GM19468 (cell line): ENCODE measurements at regions not wholly inside any gene's neighbourhood (a gene's known extent, or its start where the extent isn't known, plus 50 kb on each side); places are given as distances from the start of the nearest gene placed in this dataset.
"Not testable (repeated sequence)": the region's sequence is repeated elsewhere in the genome, so short reads cannot be mapped to it uniquely, and the experiment has no call there.

Source experiments
- ATAC-seq: cut with Tn5 transposase; IDR thresholded peaks from one replicate; pipeline ENCODE4 v1.9.1; 2021; ENCODE audit warnings: mild to moderate bottlenecking, moderate library complexity, moderate number of reproducible peaks; ENCODE audit not compliant: unreplicated experiment; ENCODE audit errors: extremely low read depth

GRCh38 chr1:88595355-88596002, 88.6 kb upstream of the PKN2 start:
- ATAC-seq = peak; percentile 39

- ATAC-seq = not testable (repeated sequence)
These were observed 86.1 kb upstream of the PKN2 start for GRCh38 chr1:88597973-88598372.

- peak; percentile 54 for ATAC-seq
These were observed 75.7 kb upstream of the PKN2 start for GRCh38 chr1:88608139-88608943.

- ATAC-seq = no peak
These were observed 75.0 kb upstream of the PKN2 start for GRCh38 chr1:88609051-88609450.

- no peak for ATAC-seq
These were observed 73.4 kb upstream of the PKN2 start for GRCh38 chr1:88610687-88611086.

GRCh38 chr1:88612292-88612691, 71.8 kb upstream of the PKN2 start:
- ATAC-seq = no peak

GRCh38 chr1:88612773-88613172, 71.3 kb upstream of the PKN2 start:
- no peak for ATAC-seq

- ATAC-seq = no peak
These were observed 65.7 kb upstream of the PKN2 start for GRCh38 chr1:88618331-88618730.

GRCh38 chr1:88623101-88623500, 61.0 kb upstream of the PKN2 start:
- not testable (repeated sequence) for ATAC-seq
